Ishikawa (cell line): ENCODE measurements at regions not wholly inside any gene's neighbourhood (a gene's known extent, or its start where the extent isn't known, plus 50 kb on each side); places are given as distances from the start of the nearest gene placed in this dataset.

Source experiments
- CEBPB ChIP-seq: IDR thresholded peaks from 2 replicates; pipeline ENCODE4 v1.6.1; 2012
- CREB1 ChIP-seq: IDR thresholded peaks from 2 replicates; pipeline ENCODE4 v1.6.1; 2012; ENCODE audit warnings: low read depth
- EGR1 ChIP-seq: IDR thresholded peaks from 2 replicates; pipeline ENCODE4 v1.6.1; 2012
- EP300 ChIP-seq: IDR thresholded peaks from 2 replicates; pipeline ENCODE4 v1.6.1; 2012; ENCODE audit warnings: borderline replicate concordance
- FOXM1 ChIP-seq: IDR thresholded peaks from 2 replicates; pipeline ENCODE4 v1.6.1; 2012; ENCODE audit warnings: low read depth, borderline replicate concordance
- MAX ChIP-seq: IDR thresholded peaks from 2 replicates; pipeline ENCODE4 v1.6.1; 2012
- NFIC ChIP-seq: IDR thresholded peaks from 2 replicates; pipeline ENCODE4 v1.6.1; 2012
- REST ChIP-seq: IDR thresholded peaks from 2 replicates; pipeline ENCODE4 v1.6.1; 2012; ENCODE audit warnings: low read depth, mild to moderate bottlenecking
- TAF1 ChIP-seq: IDR thresholded peaks from 2 replicates; pipeline ENCODE4 v1.6.1; 2012; ENCODE audit warnings: low read depth, mild to moderate bottlenecking
- YY1 ChIP-seq: IDR thresholded peaks from 2 replicates; pipeline ENCODE4 v1.6.1; 2012; ENCODE audit warnings: low read depth
- ZBTB7A ChIP-seq: IDR thresholded peaks from 2 replicates; pipeline ENCODE4 v1.6.1; 2012; ENCODE audit warnings: low read depth
- TF ChIP-seq, protein P1 (sequence below): IDR thresholded peaks from 2 replicates; pipeline ENCODE4 v1.6.1; 2012

GRCh38 chr3:25872200-25872877, 82.4 kb downstream of the OXSM start:
- TF ChIP-seq MAX (no peak), EP300 (no peak), YY1 (no peak), EGR1 (no peak), CREB1 (no peak), ZBTB7A (no peak), REST (no peak), NFIC (no peak), TAF1 (no peak), FOXM1 (no peak), CEBPB (no peak)
- TF ChIP-seq, protein P1, sequence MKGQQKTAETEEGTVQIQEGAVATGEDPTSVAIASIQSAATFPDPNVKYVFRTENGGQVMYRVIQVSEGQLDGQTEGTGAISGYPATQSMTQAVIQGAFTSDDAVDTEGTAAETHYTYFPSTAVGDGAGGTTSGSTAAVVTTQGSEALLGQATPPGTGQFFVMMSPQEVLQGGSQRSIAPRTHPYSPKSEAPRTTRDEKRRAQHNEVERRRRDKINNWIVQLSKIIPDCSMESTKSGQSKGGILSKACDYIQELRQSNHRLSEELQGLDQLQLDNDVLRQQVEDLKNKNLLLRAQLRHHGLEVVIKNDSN = no peak
